CD4-positive, CD25-positive, alpha-beta regulatory T cell (primary cell): ENCODE measurements at regions not wholly inside any gene's neighbourhood (a gene's known extent, or its start where the extent isn't known, plus 50 kb on each side); places are given as distances from the start of the nearest gene placed in this dataset.
A peak's percentile ranks its signal among the peaks of the same experiment; 100 is the strongest.
"Not testable (repeated sequence)": the region's sequence is repeated elsewhere in the genome, so short reads cannot be mapped to it uniquely, and the experiment has no call there.

Experiments used
- ATAC-seq, 2 donors: fragments of 150-1000 bp; cut with Tn5 transposase; one replicate each; pipeline ENCODE4 v1.10.0; 2021; ENCODE audit warnings: low read depth in 2 of 2, moderate number of reproducible peaks in 2 of 2, moderate library complexity in 1 of 2
- DNase-seq, 3 donors: peaks; one replicate each; pipeline versions ENCODE4 v3.0.0 to v3.0.0-alpha.2; 2012 to 2022; ENCODE audit warnings: mixed read lengths in 1 of 3
- H3K27ac ChIP-seq: one replicate; pipeline ENCODE4 v1.7.0; 2013; ENCODE audit warnings: mild to moderate bottlenecking, low read length; ENCODE audit not compliant: insufficient read depth, poor library complexity, severe bottlenecking
- H3K27me3 ChIP-seq: one replicate; pipeline ENCODE4 v1.7.0; 2013; ENCODE audit warnings: low read length; ENCODE audit not compliant: control insufficient read depth, insufficient read depth
- H3K36me3 ChIP-seq: one replicate; pipeline ENCODE4 v1.7.0; 2013; ENCODE audit warnings: mild to moderate bottlenecking, low read length, moderate library complexity; ENCODE audit not compliant: control insufficient read depth, insufficient read depth
- H3K4me1 ChIP-seq: 2 replicates; pipeline ENCODE4 v1.7.0; 2013; ENCODE audit warnings: mild to moderate bottlenecking, low read length; ENCODE audit not compliant: insufficient read depth, control insufficient read depth, poor library complexity, severe bottlenecking
- H3K4me3 ChIP-seq: one replicate; pipeline ENCODE4 v1.7.0; 2013; ENCODE audit warnings: low read depth, mild to moderate bottlenecking, low read length, moderate library complexity
- H3K9me3 ChIP-seq, 2 experiments: 1 replicate in 1 of 2; 2 replicates in 1 of 2; pipeline ENCODE4 v1.7.0; 2013; ENCODE audit warnings: low read length in 2 of 2, mild to moderate bottlenecking in 1 of 2, moderate library complexity in 1 of 2; ENCODE audit not compliant: control insufficient read depth in 2 of 2
- H3K27ac Mint-ChIP-seq, 3 donors: one replicate each; pipeline ENCODE4 v1.8.0; 2020 to 2022; ENCODE audit warnings: mild to moderate bottlenecking in 3 of 3, mixed read lengths in 3 of 3, moderate library complexity in 2 of 3
- H3K27me3 Mint-ChIP-seq: one replicate; pipeline ENCODE4 v1.8.0; 2022; ENCODE audit warnings: mild to moderate bottlenecking, mixed read lengths
- H3K36me3 Mint-ChIP-seq: one replicate; pipeline ENCODE4 v1.8.0; 2020; ENCODE audit warnings: mixed read lengths
- H3K4me1 Mint-ChIP-seq, 4 donors: one replicate each; pipeline ENCODE4 v1.8.0; 2020 to 2022; ENCODE audit warnings: mixed read lengths in 4 of 4, mild to moderate bottlenecking in 1 of 4
- H3K4me3 Mint-ChIP-seq, 4 donors: one replicate each; pipeline ENCODE4 v1.8.0; 2020 to 2022; ENCODE audit warnings: mild to moderate bottlenecking in 4 of 4, mixed read lengths in 4 of 4, moderate library complexity in 3 of 4
- H3K9me3 Mint-ChIP-seq, 7 donors: one replicate each; pipeline ENCODE4 v1.8.0; 2020 to 2022; ENCODE audit warnings: mixed read lengths in 7 of 7, mild to moderate bottlenecking in 3 of 7, moderate library complexity in 2 of 7

DNA sequence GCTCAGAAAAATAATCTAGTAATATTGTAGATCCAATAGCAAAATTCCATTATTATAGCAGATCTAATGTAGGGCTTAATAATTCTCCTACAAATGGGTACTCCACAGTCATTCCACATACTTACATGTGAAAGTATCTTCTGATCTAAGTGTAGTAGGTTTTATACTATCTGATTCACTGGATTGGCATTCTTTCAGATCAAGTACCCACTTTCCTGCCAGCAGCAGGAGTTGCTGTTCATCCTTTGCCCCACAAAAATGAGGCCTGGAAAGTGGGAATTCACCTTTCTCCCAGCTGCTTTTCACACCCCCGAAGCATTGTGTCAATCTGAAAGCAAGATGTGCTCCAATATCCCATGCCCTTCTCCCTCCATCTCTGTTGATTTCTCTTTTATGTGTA is 77.1 kb upstream of the RXFP1 start:
- no peak overlapping the region for H3K4me3 ChIP-seq
- no peak overlapping the region for H3K27ac ChIP-seq
- no peaks in the 10 kb centered on the region for H3K9me3 ChIP-seq

DNA sequence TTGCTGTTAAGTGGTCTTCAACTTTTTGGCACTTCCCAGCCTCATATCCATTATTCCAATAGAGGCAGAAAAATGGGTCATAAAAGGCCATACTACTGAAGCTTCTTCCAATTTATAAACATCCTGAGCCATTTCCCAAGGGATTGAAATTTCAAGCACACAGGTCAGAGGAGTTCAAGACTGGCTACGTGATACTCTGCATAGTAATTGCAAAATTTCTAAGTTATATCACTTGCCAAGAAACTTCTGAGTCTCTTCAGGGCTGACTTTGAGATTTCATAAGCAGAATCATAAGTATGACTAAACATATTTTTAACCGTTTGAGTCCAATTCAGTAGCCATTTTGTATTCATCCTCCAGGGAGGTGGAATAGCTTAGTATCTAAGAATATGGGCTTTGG is 75.6 kb upstream of the RXFP1 start:
- H3K27ac Mint-ChIP-seq: no peak overlapping the region
- no peak overlapping the region for H3K4me3 Mint-ChIP-seq
- H3K9me3 ChIP-seq: no peaks in the 10 kb centered on the region
- H3K4me1 ChIP-seq: no peaks in the 10 kb centered on the region
- H3K9me3 Mint-ChIP-seq: peaks cover 0 to 5% (median 0%) of the 10 kb centered on the region in 7 donors
- no peak for DNase-seq
- H3K27me3 Mint-ChIP-seq: no peaks in the 10 kb centered on the region
- no peak overlapping the region for H3K4me3 ChIP-seq
- no peaks in the 10 kb centered on the region for H3K27me3 ChIP-seq
- H3K36me3 Mint-ChIP-seq: no peaks in the 10 kb centered on the region
- no peak for ATAC-seq
- H3K4me1 Mint-ChIP-seq: no peaks in the 10 kb centered on the region
- no peaks in the 10 kb centered on the region for H3K36me3 ChIP-seq
- H3K27ac ChIP-seq: no peak overlapping the region

More for the DNA sequence above, 77.1 kb upstream of the RXFP1 start:
- no peak for ATAC-seq
- Mint-ChIP-seq H3K9me3 (peaks cover 0 to 3% (median 0%) of the 10 kb centered on the region in 7 donors), H3K36me3 (no peaks in the 10 kb centered on the region), H3K4me1 (no peaks in the 10 kb centered on the region), H3K27ac (no peak overlapping the region), H3K4me3 (no peak overlapping the region), H3K27me3 (no peaks in the 10 kb centered on the region)
- Histone ChIP-seq H3K27me3 (no peaks in the 10 kb centered on the region), H3K4me1 (no peaks in the 10 kb centered on the region), H3K36me3 (no peaks in the 10 kb centered on the region)
- DNase-seq: no peak

DNA sequence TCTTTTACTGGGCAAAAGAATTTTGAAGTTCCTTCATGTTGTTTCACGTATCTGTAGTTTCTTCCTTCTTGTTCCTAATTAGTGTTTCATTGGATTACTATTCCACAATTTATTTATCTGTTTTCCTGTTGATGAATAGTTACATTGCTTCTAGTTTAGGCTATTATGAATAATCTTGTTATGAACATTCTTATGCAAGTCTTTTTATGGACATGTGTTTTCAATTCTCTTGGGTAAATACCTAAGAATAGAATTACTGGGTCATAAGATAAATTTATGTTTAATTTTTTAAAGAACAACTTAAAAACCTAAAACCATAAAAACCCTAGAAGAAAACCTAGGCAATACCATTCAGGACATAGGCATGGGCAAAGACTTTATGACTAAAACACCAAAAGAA is 70.9 kb upstream of the RXFP1 start:
- Histone ChIP-seq H3K9me3 (no peaks in the 10 kb centered on the region), H3K27ac (no peak overlapping the region), H3K4me3 (no peak overlapping the region), H3K27me3 (no peaks in the 10 kb centered on the region), H3K4me1 (no peaks in the 10 kb centered on the region), H3K36me3 (no peaks in the 10 kb centered on the region)
- Mint-ChIP-seq H3K27me3 (no peaks in the 10 kb centered on the region), H3K36me3 (no peaks in the 10 kb centered on the region), H3K27ac (no peak overlapping the region), H3K4me1 (no peaks in the 10 kb centered on the region), H3K9me3 (peaks cover 0 to 8% (median 2%) of the 10 kb centered on the region in 7 donors), H3K4me3 (no peak overlapping the region)
- DNase-seq (no peak), ATAC-seq (no peak)

GRCh38 chr4:158452116-158452515 is 69.6 kb upstream of the RXFP1 start:
- H3K4me1 ChIP-seq, H3K27me3 Mint-ChIP-seq, H3K36me3 ChIP-seq, DNase-seq, H3K27ac ChIP-seq, H3K36me3 Mint-ChIP-seq, H3K9me3 ChIP-seq, H3K4me1 Mint-ChIP-seq, H3K4me3 ChIP-seq, ATAC-seq, H3K27ac Mint-ChIP-seq, H3K27me3 ChIP-seq: not testable (repeated sequence)
- Mint-ChIP-seq H3K4me3 (peak overlapping the region in 1 of 4 donors; percentile 40), H3K9me3 (peaks cover 0 to 13% (median 3%) of the 10 kb centered on the region in 7 donors)

DNA sequence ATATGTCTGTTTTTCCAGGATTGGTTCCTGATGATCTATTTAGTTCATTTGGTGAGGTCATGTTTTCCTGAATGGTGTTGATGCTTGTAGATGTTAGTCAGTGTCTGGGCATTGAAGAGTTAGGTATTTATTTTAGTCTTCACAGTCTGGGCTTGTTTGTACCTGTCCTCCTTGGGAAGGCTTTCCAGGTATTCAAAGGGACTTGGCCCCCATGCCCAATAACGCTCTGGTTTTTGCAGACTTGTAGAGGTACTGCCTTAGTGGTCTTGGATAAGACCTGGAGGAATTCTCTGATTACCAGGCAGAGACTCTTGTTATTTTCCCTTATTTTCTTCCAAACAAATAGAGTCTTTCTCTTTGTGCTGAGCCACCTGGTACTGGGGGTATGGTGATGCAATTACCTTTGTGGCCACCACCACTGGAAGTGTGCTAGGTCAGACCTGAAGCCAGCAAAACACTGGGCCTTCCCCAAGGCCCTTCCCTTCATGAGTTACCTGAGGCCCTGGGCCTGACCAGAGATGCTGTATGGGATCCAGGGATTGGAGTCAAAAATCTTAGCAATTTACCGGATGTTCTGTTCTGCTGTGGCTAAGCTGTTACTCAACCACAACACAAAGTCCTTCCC is 63.3 kb upstream of the RXFP1 start:
- H3K36me3 Mint-ChIP-seq: no peaks in the 10 kb centered on the region
- peaks cover 1 to 17% (median 4%) of the 10 kb centered on the region in 7 donors for H3K9me3 Mint-ChIP-seq
- DNase-seq (no peak), ATAC-seq (no peak)
- H3K4me3 Mint-ChIP-seq: no peak overlapping the region
- no peaks in the 10 kb centered on the region for H3K4me1 ChIP-seq
- no peaks in the 10 kb centered on the region for H3K4me1 Mint-ChIP-seq
- no peak overlapping the region for H3K4me3 ChIP-seq
- H3K27ac ChIP-seq: no peak overlapping the region
- H3K36me3 ChIP-seq: no peaks in the 10 kb centered on the region
- no peak overlapping the region for H3K27ac Mint-ChIP-seq
- no peaks in the 10 kb centered on the region for H3K27me3 ChIP-seq
- no peaks in the 10 kb centered on the region for H3K27me3 Mint-ChIP-seq
- H3K9me3 ChIP-seq: no peaks in the 10 kb centered on the region

- Histone ChIP-seq H3K4me3 (no peak overlapping the region), H3K36me3 (no peaks in the 10 kb centered on the region), H3K4me1 (no peaks in the 10 kb centered on the region), H3K27ac (no peak overlapping the region), H3K27me3 (no peaks in the 10 kb centered on the region), H3K9me3 (no peaks in the 10 kb centered on the region)
- DNase-seq (no peak), ATAC-seq (no peak)
- Mint-ChIP-seq H3K36me3 (no peaks in the 10 kb centered on the region), H3K4me1 (no peaks in the 10 kb centered on the region), H3K4me3 (no peak overlapping the region), H3K9me3 (peaks cover 1 to 17% (median 4%) of the 10 kb centered on the region in 7 donors), H3K27ac (no peak overlapping the region), H3K27me3 (no peaks in the 10 kb centered on the region)
These were observed 62.4 kb upstream of the RXFP1 start for GRCh38 chr4:158459085-158459820.

- Mint-ChIP-seq H3K4me3 (no peak overlapping the region), H3K27me3 (no peaks in the 10 kb centered on the region), H3K9me3 (peaks cover 0 to 12% (median 5%) of the 10 kb centered on the region in 7 donors), H3K27ac (no peak overlapping the region), H3K36me3 (no peaks in the 10 kb centered on the region), H3K4me1 (no peaks in the 10 kb centered on the region)
- DNase-seq (no peak), ATAC-seq (no peak)
- no peaks in the 10 kb centered on the region for H3K27me3 ChIP-seq
- H3K27ac ChIP-seq: no peak overlapping the region
- H3K4me1 ChIP-seq: no peaks in the 10 kb centered on the region
- no peaks in the 10 kb centered on the region for H3K9me3 ChIP-seq
- no peak overlapping the region for H3K4me3 ChIP-seq
- H3K36me3 ChIP-seq: no peaks in the 10 kb centered on the region
These were observed 60.3 kb upstream of the RXFP1 start for GRCh38 chr4:158461336-158461735.

- Histone ChIP-seq H3K36me3 (no peaks in the 10 kb centered on the region), H3K9me3 (no peaks in the 10 kb centered on the region), H3K4me1 (no peaks in the 10 kb centered on the region), H3K27me3 (no peaks in the 10 kb centered on the region), H3K4me3 (no peak overlapping the region), H3K27ac (no peak overlapping the region)
- H3K27me3 Mint-ChIP-seq: no peaks in the 10 kb centered on the region
- H3K27ac Mint-ChIP-seq: no peak overlapping the region
- ATAC-seq (no peak), DNase-seq (no peak)
- H3K9me3 Mint-ChIP-seq: peaks cover 0 to 7% (median 2%) of the 10 kb centered on the region in 7 donors
- H3K4me1 Mint-ChIP-seq: no peaks in the 10 kb centered on the region
- H3K4me3 Mint-ChIP-seq: no peak overlapping the region
- H3K36me3 Mint-ChIP-seq: no peaks in the 10 kb centered on the region
These were observed 59.1 kb upstream of the RXFP1 start for GRCh38 chr4:158462611-158463010.
